ENCODE measurements at regions not wholly inside any gene's neighbourhood (a gene's known extent, or its start where the extent isn't known, plus 50 kb on each side); places are given as distances from the start of the nearest gene placed in this dataset.

- Mint-ChIP-seq H3K27ac (ENCODE audit: unreplicated experiment) (peak overlapping the region; percentile 75), H3K4me3 (ENCODE audit: unreplicated experiment) (no peak overlapping the region), H3K27me3 (ENCODE audit: unreplicated experiment) (no peaks in the 10 kb centered on the region), H3K9me3 (ENCODE audit: unreplicated experiment) (no peaks in the 10 kb centered on the region), H3K4me1 (ENCODE audit: unreplicated experiment) (peaks cover 39% of the 10 kb centered on the region), H3K36me3 (ENCODE audit: unreplicated experiment) (no peaks in the 10 kb centered on the region)
- DNase-seq (ENCODE audit: extremely low spot score, unreplicated experiment) = peak; percentile 15
- TF ChIP-seq CTCF (IDR thresholded peaks at IDR 0.05) = no peak
Observed at GRCh38 chr1:93815366-93816110, 63.5 kb downstream of the DNTTIP2 start.

GRCh38 chr1:93814795-93815340 is 64.1 kb downstream of the DNTTIP2 start:
- Mint-ChIP-seq H3K36me3 (ENCODE audit: unreplicated experiment) (no peaks in the 10 kb centered on the region), H3K27me3 (ENCODE audit: unreplicated experiment) (no peaks in the 10 kb centered on the region), H3K27ac (ENCODE audit: unreplicated experiment) (peak overlapping the region; percentile 75), H3K4me1 (ENCODE audit: unreplicated experiment) (peaks cover 39% of the 10 kb centered on the region), H3K4me3 (ENCODE audit: unreplicated experiment) (no peak overlapping the region), H3K9me3 (ENCODE audit: unreplicated experiment) (no peaks in the 10 kb centered on the region)
- no peak for TF ChIP-seq CTCF (IDR thresholded peaks at IDR 0.05)
- peak; percentile 57 for DNase-seq (ENCODE audit: extremely low spot score, unreplicated experiment)

- no peak overlapping the region for H3K4me3 Mint-ChIP-seq (ENCODE audit: unreplicated experiment)
- H3K27me3 Mint-ChIP-seq (ENCODE audit: unreplicated experiment) = no peaks in the 10 kb centered on the region
- no peaks in the 10 kb centered on the region for H3K36me3 Mint-ChIP-seq (ENCODE audit: unreplicated experiment)
- H3K9me3 Mint-ChIP-seq (ENCODE audit: unreplicated experiment) = no peaks in the 10 kb centered on the region
- DNase-seq (ENCODE audit: extremely low spot score, unreplicated experiment) = peak; percentile 85
- no peak overlapping the region for H3K27ac Mint-ChIP-seq (ENCODE audit: unreplicated experiment)
- peak; percentile 95 for TF ChIP-seq CTCF (IDR thresholded peaks at IDR 0.05)
- peaks cover 39% of the 10 kb centered on the region for H3K4me1 Mint-ChIP-seq (ENCODE audit: unreplicated experiment)
Observed at GRCh38 chr1:93814059-93814794, 64.8 kb downstream of the DNTTIP2 start.

GRCh38 chr1:93813076-93813475 is 65.9 kb downstream of the DNTTIP2 start:
- Mint-ChIP-seq H3K27me3 (ENCODE audit: unreplicated experiment) (no peaks in the 10 kb centered on the region), H3K36me3 (ENCODE audit: unreplicated experiment) (peaks cover 5% of the 10 kb centered on the region), H3K27ac (ENCODE audit: unreplicated experiment) (no peak overlapping the region), H3K9me3 (ENCODE audit: unreplicated experiment) (peaks cover 10% of the 10 kb centered on the region), H3K4me1 (ENCODE audit: unreplicated experiment) (peaks cover 39% of the 10 kb centered on the region), H3K4me3 (ENCODE audit: unreplicated experiment) (no peak overlapping the region)
- TF ChIP-seq CTCF (IDR thresholded peaks at IDR 0.05) = no peak
- peak; percentile 40 for DNase-seq (ENCODE audit: extremely low spot score, unreplicated experiment)
